ENCODE measurements at regions not wholly inside any gene's neighbourhood (a gene's known extent, or its start where the extent isn't known, plus 50 kb on each side); places are given as distances from the start of the nearest gene placed in this dataset.

DNA sequence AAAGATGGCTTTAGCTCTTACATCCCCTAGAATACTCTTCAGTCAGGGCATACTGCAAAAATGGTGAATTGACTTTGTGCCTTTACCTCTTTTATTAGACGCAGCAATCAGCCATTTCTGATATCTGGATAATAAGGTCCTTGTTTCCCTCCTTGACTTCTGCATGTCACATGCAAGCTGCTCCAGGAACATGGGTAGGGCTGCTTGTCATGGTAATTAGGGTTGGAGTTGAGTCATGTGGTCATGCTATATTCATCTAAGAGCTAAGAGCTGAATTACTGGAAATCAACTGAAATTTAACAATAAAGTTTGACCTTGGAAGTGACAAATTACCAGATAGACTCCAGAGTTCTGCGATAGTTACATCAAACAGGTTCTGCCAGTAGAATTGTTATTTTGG is 122.2 kb downstream of the DDX3Y start:
- no peak for TF ChIP-seq EZH2 (IDR thresholded peaks at IDR 0.05; ENCODE audit: borderline replicate concordance, insufficient read depth, low read depth, low read length, poor library complexity, severe bottlenecking)
- TF ChIP-seq, protein P1, sequence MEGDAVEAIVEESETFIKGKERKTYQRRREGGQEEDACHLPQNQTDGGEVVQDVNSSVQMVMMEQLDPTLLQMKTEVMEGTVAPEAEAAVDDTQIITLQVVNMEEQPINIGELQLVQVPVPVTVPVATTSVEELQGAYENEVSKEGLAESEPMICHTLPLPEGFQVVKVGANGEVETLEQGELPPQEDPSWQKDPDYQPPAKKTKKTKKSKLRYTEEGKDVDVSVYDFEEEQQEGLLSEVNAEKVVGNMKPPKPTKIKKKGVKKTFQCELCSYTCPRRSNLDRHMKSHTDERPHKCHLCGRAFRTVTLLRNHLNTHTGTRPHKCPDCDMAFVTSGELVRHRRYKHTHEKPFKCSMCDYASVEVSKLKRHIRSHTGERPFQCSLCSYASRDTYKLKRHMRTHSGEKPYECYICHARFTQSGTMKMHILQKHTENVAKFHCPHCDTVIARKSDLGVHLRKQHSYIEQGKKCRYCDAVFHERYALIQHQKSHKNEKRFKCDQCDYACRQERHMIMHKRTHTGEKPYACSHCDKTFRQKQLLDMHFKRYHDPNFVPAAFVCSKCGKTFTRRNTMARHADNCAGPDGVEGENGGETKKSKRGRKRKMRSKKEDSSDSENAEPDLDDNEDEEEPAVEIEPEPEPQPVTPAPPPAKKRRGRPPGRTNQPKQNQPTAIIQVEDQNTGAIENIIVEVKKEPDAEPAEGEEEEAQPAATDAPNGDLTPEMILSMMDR (IDR thresholded peaks at IDR 0.05), result no peak
